Endothelial cell of umbilical vein (primary cell): ENCODE measurements at regions not wholly inside any gene's neighbourhood (a gene's known extent, or its start where the extent isn't known, plus 50 kb on each side); places are given as distances from the start of the nearest gene placed in this dataset.
"Not testable (repeated sequence)": the region's sequence is repeated elsewhere in the genome, so short reads cannot be mapped to it uniquely, and the experiment has no call there.

Experiments used
- BruUV-seq: library from RNA; stranded (reverse); fragments of 400-500 nt; replicated peaks from 2 replicates; lab custom pipeline; 2021; lab: Mats Ljungman, UMichigan
- CTCF ChIA-PET: fragments of 300-600, 350-600 bp; sonication (Branson Sonifier 250); formaldehyde crosslinking; loops from one replicate; lab custom pipeline; 2021; ENCODE audit warnings: antibody characterized with exemption, inconsistent platforms; lab: Charles Lee
- POLR2A ChIA-PET: fragments of 300-600, 350-600 bp; sonication (Branson Sonifier 250); formaldehyde crosslinking; loops from one replicate; lab custom pipeline; 2021; ENCODE audit warnings: antibody characterized with exemption, inconsistent platforms; lab: Charles Lee
- DNase-seq: peaks from one replicate; pipeline ENCODE4 v3.0.0-alpha.2; 2011; ENCODE audit warnings: low read depth, low spot score
- FAIRE-seq: peaks from 2 replicates; lab custom pipeline; 2011; peaks lifted over from hg19 to GRCh38; lab: Jason Lieb, UNC
- H2AFZ ChIP-seq: 2 replicates; pipeline ENCODE4 v1.6.0; 2012; ENCODE audit warnings: low read depth, low read length, control low read depth, inconsistent platforms
- H3K27ac ChIP-seq: 2 replicates; pipeline ENCODE4 v1.5.1; 2011; ENCODE audit warnings: low read depth, mild to moderate bottlenecking, control low read depth, low read length, moderate library complexity; ENCODE audit not compliant: insufficient read depth
- H3K27me3 ChIP-seq, 2 experiments: 2 replicates each; pipeline versions ENCODE4 v1.6.0 to v1.6.1; 2011; ENCODE audit warnings: low read length in 2 of 2, mixed read lengths in 1 of 2; ENCODE audit not compliant: control insufficient read depth in 2 of 2, insufficient read depth in 2 of 2
- H3K36me3 ChIP-seq, 2 experiments: 2 replicates in 1 of 2; 3 replicates in 1 of 2; pipeline ENCODE4 v1.5.1; 2011; ENCODE audit warnings: low read length in 2 of 2, mild to moderate bottlenecking in 1 of 2, moderate library complexity in 1 of 2; ENCODE audit not compliant: control insufficient read depth in 2 of 2, insufficient read depth in 2 of 2; ENCODE audit errors: extremely low read depth in 1 of 2
- H3K4me1 ChIP-seq: 3 replicates; pipeline ENCODE4 v1.5.1; 2011; ENCODE audit warnings: mild to moderate bottlenecking, low read length; ENCODE audit not compliant: control insufficient read depth, insufficient read depth; ENCODE audit errors: extremely low read depth
- H3K4me2 ChIP-seq: 2 replicates; pipeline ENCODE4 v1.6.1; 2011; ENCODE audit warnings: low read length, control low read depth, mixed read lengths; ENCODE audit not compliant: insufficient read depth
- H3K4me3 ChIP-seq, 3 experiments: fragments of 200-600 bp in 1 of 3; sonication (generic), shearing (Covaris generic) in 1 of 3; replicated peaks in 1 of 3; 2 replicates each; pipeline ENCODE4 v1.5.1; 2011 to 2016; ENCODE audit warnings: control low read depth in 3 of 3, low read length in 3 of 3, mild to moderate bottlenecking in 2 of 3, inconsistent platforms in 1 of 3, low read depth in 1 of 3, moderate library complexity in 1 of 3; ENCODE audit not compliant: insufficient read depth in 1 of 3
- H3K79me2 ChIP-seq: 2 replicates; pipeline ENCODE4 v1.6.0; 2012; ENCODE audit warnings: low read length, inconsistent platforms; ENCODE audit not compliant: control insufficient read depth, insufficient read depth
- H3K9ac ChIP-seq: replicated peaks from 2 replicates; pipeline ENCODE3; 2011; ENCODE audit warnings: low read length, control low read depth; ENCODE audit not compliant: insufficient read depth; ENCODE audit errors: extremely low read depth
- H3K9me1 ChIP-seq: replicated peaks from 3 replicates; pipeline ENCODE4 v1.6.0; 2011; ENCODE audit warnings: mild to moderate bottlenecking, low read length; ENCODE audit not compliant: control insufficient read depth, insufficient read depth; ENCODE audit errors: extremely low read depth
- H3K9me3 ChIP-seq: replicated peaks from 2 replicates; pipeline ENCODE4 v1.5.1; 2012; ENCODE audit warnings: low read length, inconsistent platforms; ENCODE audit not compliant: control insufficient read depth, insufficient read depth
- H4K20me1 ChIP-seq: replicated peaks from 2 replicates; pipeline ENCODE3; 2011; ENCODE audit warnings: mild to moderate bottlenecking, low read length; ENCODE audit not compliant: control insufficient read depth, insufficient read depth; ENCODE audit errors: extremely low read depth
- CTCF ChIP-seq, 2 donors: IDR thresholded peaks; 1 replicate in 1 of 2; 2 replicates in 1 of 2; pipeline ENCODE4 v1.5.1; 2011; ENCODE audit warnings: low read length in 2 of 2, mild to moderate bottlenecking in 2 of 2, moderate library complexity in 2 of 2, control low read depth in 1 of 2, inconsistent platforms in 1 of 2, low read depth in 1 of 2; ENCODE audit not compliant: insufficient read depth in 1 of 2; ENCODE audit errors: extremely low read depth in 1 of 2
- EZH2 ChIP-seq: IDR thresholded peaks from 2 replicates; pipeline ENCODE4 v1.6.1; 2012; ENCODE audit warnings: borderline replicate concordance, low read depth, mild to moderate bottlenecking, moderate library complexity, low read length, inconsistent platforms; ENCODE audit not compliant: severe bottlenecking
- FOS ChIP-seq: IDR thresholded peaks from 2 replicates; pipeline ENCODE4 v1.6.1; 2011; ENCODE audit warnings: mild to moderate bottlenecking, low read length, moderate library complexity, borderline replicate concordance; ENCODE audit not compliant: insufficient read depth
- GATA2 ChIP-seq: IDR thresholded peaks from 2 replicates; pipeline ENCODE4 v1.7.0; 2011; ENCODE audit warnings: low read depth, mild to moderate bottlenecking, moderate library complexity, mixed read lengths, low read length; ENCODE audit not compliant: insufficient read length, insufficient read depth
- JUN ChIP-seq: IDR thresholded peaks from 2 replicates; pipeline ENCODE4 v1.6.1; 2011; ENCODE audit warnings: borderline replicate concordance, low read depth; ENCODE audit not compliant: insufficient read length, insufficient read depth
- MAX ChIP-seq: IDR thresholded peaks from 2 replicates; pipeline ENCODE4 v1.6.1; 2011; ENCODE audit not compliant: insufficient read depth, insufficient read length
- MYC ChIP-seq: IDR thresholded peaks from one replicate; pipeline ENCODE4 v1.6.1; 2011; ENCODE audit warnings: mild to moderate bottlenecking, low read depth, low read length
- POLR2A ChIP-seq: IDR thresholded peaks from 2 replicates; pipeline ENCODE4 v1.6.1; 2012; ENCODE audit warnings: low read depth, mild to moderate bottlenecking, control low read depth, low read length
- POLR2AphosphoS5 ChIP-seq: IDR thresholded peaks from 2 replicates; pipeline ENCODE4 v1.6.1; 2012; ENCODE audit warnings: low read depth, mild to moderate bottlenecking, control low read depth, low read length, moderate library complexity; ENCODE audit not compliant: insufficient read depth
- dilution Hi-C: fragments of 300-500 bp; cut with MboI; formaldehyde crosslinking; loops from one replicate; pipeline ENCODE4 v1.15.0; 2019; ENCODE audit warnings: low sequenced_read_pairs; ENCODE audit not compliant: extremely low pct_ligation_motif_present
- intact Hi-C: fragments of 100-400 bp; cut with micrococcal nuclease; formaldehyde crosslinking; loops from one replicate; pipeline ENCODE4 v1.10.0; 2022

- Histone ChIP-seq H3K36me3 (no peaks in the 10 kb centered on the region), H3K4me2 (no peak overlapping the region), H3K4me3 (no peak overlapping the region), H3K27ac (no peak overlapping the region), H3K27me3 (no peaks in the 10 kb centered on the region), H3K9ac (no peak overlapping the region), H3K79me2 (no peaks in the 10 kb centered on the region), H2AFZ (no peak overlapping the region), H3K4me1 (no peaks in the 10 kb centered on the region), H4K20me1 (no peaks in the 10 kb centered on the region), H3K9me1 (no peaks in the 10 kb centered on the region), H3K9me3 (no peaks in the 10 kb centered on the region)
- intact Hi-C loops (no loop called here), dilution Hi-C loops (no loop called here)
- no peak for DNase-seq
- TF ChIP-seq EZH2, result no peak
- TF ChIP-seq POLR2A, result no peak
- TF ChIP-seq MAX, result no peak
- TF ChIP-seq MYC, result no peak
- TF ChIP-seq FOS, result no peak
- no peak for TF ChIP-seq JUN
- no peak for TF ChIP-seq GATA2
- TF ChIP-seq CTCF (IDR thresholded peaks at IDR 0.05; ENCODE audit: extremely low read depth in 1 of 2, insufficient read depth in 1 of 2, low read depth in 1 of 2, low read length in 2 of 2), result no peak
- no peak for TF ChIP-seq POLR2AphosphoS5
- no peak for FAIRE-seq
- POLR2A ChIA-PET, result no interaction called here
- CTCF ChIA-PET, result no interaction called here
- no TSS peak for BruUV-seq
These were observed 120.5 kb upstream of the SULF2 start for GRCh38 chr20:47905628-47906347.

GRCh38 chr20:47903009-47903408, 117.7 kb upstream of the SULF2 start:
- H3K4me3 ChIP-seq, H3K9ac ChIP-seq, H3K36me3 ChIP-seq, FAIRE-seq, H2AFZ ChIP-seq, H3K9me3 ChIP-seq, BruUV-seq, H3K4me2 ChIP-seq, dilution Hi-C loops, H3K27ac ChIP-seq, H3K4me1 ChIP-seq, POLR2A ChIA-PET, H3K27me3 ChIP-seq, CTCF ChIA-PET, H4K20me1 ChIP-seq, DNase-seq, H3K79me2 ChIP-seq, H3K9me1 ChIP-seq, intact Hi-C loops: not testable (repeated sequence)

- BruUV-seq, FAIRE-seq, H3K79me2 ChIP-seq, H3K9me3 ChIP-seq, POLR2A ChIA-PET, H3K36me3 ChIP-seq, CTCF ChIA-PET, H3K27ac ChIP-seq, H3K27me3 ChIP-seq, H3K9ac ChIP-seq, dilution Hi-C loops, H2AFZ ChIP-seq, H3K4me1 ChIP-seq, H3K9me1 ChIP-seq, H4K20me1 ChIP-seq, H3K4me3 ChIP-seq, DNase-seq, H3K4me2 ChIP-seq: not testable (repeated sequence)
- intact Hi-C loops, result loop anchor here (10.0 kb wide), 1 partner anchor 55 kb away; no protein-coding TSS in a partner anchor
These were observed 114.0 kb upstream of the SULF2 start for GRCh38 chr20:47899313-47899712.
